Neural cell (in vitro differentiated cells): ENCODE measurements at regions not wholly inside any gene's neighbourhood (a gene's known extent, or its start where the extent isn't known, plus 50 kb on each side); places are given as distances from the start of the nearest gene placed in this dataset.

Experiments used
- H2AFZ ChIP-seq: fragments of 200-600, 300-800 bp; sonication (generic), shearing (Covaris generic); 2 replicates; pipeline ENCODE4 v1.6.0; 2014; ENCODE audit warnings: low read depth, mild to moderate bottlenecking, antibody characterized with exemption, low read length, moderate library complexity
- H3F3A ChIP-seq: fragments of 200-600 bp; shearing (Covaris generic); 2 replicates; pipeline ENCODE4 v1.6.1; 2016; ENCODE audit warnings: mild to moderate bottlenecking, moderate library complexity, mixed read lengths, antibody characterized with exemption, low read length; ENCODE audit not compliant: insufficient read depth, poor library complexity, severe bottlenecking
- H3K27ac ChIP-seq: fragments of 200-600, 300-800 bp; sonication (generic), shearing (Covaris generic); 2 replicates; pipeline ENCODE4 v1.5.1; 2014; ENCODE audit warnings: mild to moderate bottlenecking, low read length, moderate library complexity
- H3K27me3 ChIP-seq: fragments of 300-800, 200-600 bp; sonication (generic), shearing (Covaris generic); 2 replicates; pipeline ENCODE4 v1.6.0; 2014; ENCODE audit warnings: mild to moderate bottlenecking, low read depth, low read length, moderate library complexity; ENCODE audit not compliant: insufficient read depth
- H3K36me3 ChIP-seq: fragments of 300-800, 200-600 bp; sonication (generic), shearing (Covaris generic); 2 replicates; pipeline ENCODE4 v1.5.1; 2014; ENCODE audit warnings: mild to moderate bottlenecking, antibody characterized with exemption, low read length, moderate library complexity; ENCODE audit not compliant: insufficient read depth
- H3K4me2 ChIP-seq: fragments of 300-800, 200-600 bp; sonication (generic), shearing (Covaris generic); 2 replicates; pipeline ENCODE4 v1.6.0; 2014; ENCODE audit warnings: mild to moderate bottlenecking, low read length
- H3K4me3 ChIP-seq: fragments of 300-800, 200-600 bp; sonication (generic), shearing (Covaris generic); 2 replicates; pipeline ENCODE4 v1.5.1; 2014; ENCODE audit warnings: mild to moderate bottlenecking, low read length, moderate library complexity
- H3K79me2 ChIP-seq: fragments of 200-600 bp; shearing (Covaris generic); replicated peaks from 2 replicates; pipeline ENCODE4 v1.6.0; 2014; ENCODE audit warnings: mild to moderate bottlenecking, low read length, moderate library complexity; ENCODE audit not compliant: insufficient read depth
- H3K9ac ChIP-seq: fragments of 300-800, 200-600 bp; sonication (generic), shearing (Covaris generic); 2 replicates; pipeline ENCODE4 v1.6.1; 2016; ENCODE audit warnings: mild to moderate bottlenecking, low read length, mixed read lengths
- H3K9me2 ChIP-seq: fragments of 200-600 bp; shearing (Covaris generic); 2 replicates; pipeline ENCODE4 v1.6.1; 2016; ENCODE audit warnings: mild to moderate bottlenecking, low read length, mixed read lengths; ENCODE audit not compliant: insufficient read depth
- H3K9me3 ChIP-seq: fragments of 200-600, 300-800 bp; sonication (generic), shearing (Covaris generic); 2 replicates; pipeline ENCODE4 v1.6.1; 2016; ENCODE audit warnings: mild to moderate bottlenecking, mixed run types, low read length, moderate library complexity, mixed read lengths
- H4K20me1 ChIP-seq: fragments of 200-600 bp; shearing (Covaris generic); 2 replicates; pipeline ENCODE4 v1.6.1; 2016; ENCODE audit warnings: mild to moderate bottlenecking, mixed run types; ENCODE audit not compliant: insufficient read depth
- EP300 ChIP-seq: fragments of 450-650 bp; conservative IDR thresholded peaks from 2 replicates; pipeline ENCODE4 v1.6.1; 2014; ENCODE audit warnings: antibody characterized with exemption, mild to moderate bottlenecking, moderate library complexity; ENCODE audit not compliant: poor library complexity, severe bottlenecking
- EZH2 ChIP-seq: fragments of 200-600, 300-800 bp; shearing (Covaris generic), sonication (generic); IDR thresholded peaks from 2 replicates; pipeline ENCODE4 v1.6.1; 2014; ENCODE audit warnings: antibody characterized with exemption, low read length, borderline replicate concordance, mild to moderate bottlenecking; ENCODE audit not compliant: insufficient read depth, poor library complexity, severe bottlenecking
- MXI1 ChIP-seq: fragments of 450-650 bp; conservative IDR thresholded peaks from 2 replicates; pipeline ENCODE4 v1.6.1; 2014; ENCODE audit warnings: antibody characterized with exemption, mild to moderate bottlenecking; ENCODE audit not compliant: poor library complexity, severe bottlenecking
- POLR2AphosphoS5 ChIP-seq: IDR thresholded peaks from 2 replicates; pipeline ENCODE4 v1.6.1; 2012
- RAD21 ChIP-seq: fragments of 450-650 bp; conservative IDR thresholded peaks from 2 replicates; pipeline ENCODE4 v1.6.1; 2014; ENCODE audit warnings: antibody characterized with exemption, mild to moderate bottlenecking, moderate library complexity
- SMC3 ChIP-seq: fragments of 450-650 bp; conservative IDR thresholded peaks from 2 replicates; pipeline ENCODE4 v1.6.1; 2014; ENCODE audit warnings: antibody characterized with exemption, mild to moderate bottlenecking, moderate library complexity; ENCODE audit not compliant: poor library complexity
- TAF1 ChIP-seq: IDR thresholded peaks from 2 replicates; pipeline ENCODE4 v1.6.1; 2012; ENCODE audit warnings: low read depth
- TF ChIP-seq, protein P1 (sequence below): IDR thresholded peaks from 2 replicates; pipeline ENCODE4 v1.6.1; 2012; ENCODE audit warnings: borderline replicate concordance
- TF ChIP-seq, protein P2 (sequence below): fragments of 450-650 bp; IDR thresholded peaks from 2 replicates; pipeline ENCODE4 v1.5.1; 2014; ENCODE audit warnings: antibody characterized with exemption, mild to moderate bottlenecking, moderate library complexity; ENCODE audit not compliant: poor library complexity, severe bottlenecking

GRCh38 chr7:131610007-131610406 lies 53.6 kb upstream of the PODXL start:
- H3K9ac ChIP-seq: no peak overlapping the region
- H3K4me3 ChIP-seq: no peak overlapping the region
- H3K27me3 ChIP-seq: no peaks in the 10 kb centered on the region
- no peak overlapping the region for H3K27ac ChIP-seq
- H2AFZ ChIP-seq: no peak overlapping the region
- no peaks in the 10 kb centered on the region for H3F3A ChIP-seq
- no peaks in the 10 kb centered on the region for H3K79me2 ChIP-seq
- no peaks in the 10 kb centered on the region for H4K20me1 ChIP-seq
- TF ChIP-seq EZH2 (no peak), TAF1 (no peak), SMC3 (no peak), RAD21 (no peak), EP300 (no peak)
- TF ChIP-seq, protein P1, sequence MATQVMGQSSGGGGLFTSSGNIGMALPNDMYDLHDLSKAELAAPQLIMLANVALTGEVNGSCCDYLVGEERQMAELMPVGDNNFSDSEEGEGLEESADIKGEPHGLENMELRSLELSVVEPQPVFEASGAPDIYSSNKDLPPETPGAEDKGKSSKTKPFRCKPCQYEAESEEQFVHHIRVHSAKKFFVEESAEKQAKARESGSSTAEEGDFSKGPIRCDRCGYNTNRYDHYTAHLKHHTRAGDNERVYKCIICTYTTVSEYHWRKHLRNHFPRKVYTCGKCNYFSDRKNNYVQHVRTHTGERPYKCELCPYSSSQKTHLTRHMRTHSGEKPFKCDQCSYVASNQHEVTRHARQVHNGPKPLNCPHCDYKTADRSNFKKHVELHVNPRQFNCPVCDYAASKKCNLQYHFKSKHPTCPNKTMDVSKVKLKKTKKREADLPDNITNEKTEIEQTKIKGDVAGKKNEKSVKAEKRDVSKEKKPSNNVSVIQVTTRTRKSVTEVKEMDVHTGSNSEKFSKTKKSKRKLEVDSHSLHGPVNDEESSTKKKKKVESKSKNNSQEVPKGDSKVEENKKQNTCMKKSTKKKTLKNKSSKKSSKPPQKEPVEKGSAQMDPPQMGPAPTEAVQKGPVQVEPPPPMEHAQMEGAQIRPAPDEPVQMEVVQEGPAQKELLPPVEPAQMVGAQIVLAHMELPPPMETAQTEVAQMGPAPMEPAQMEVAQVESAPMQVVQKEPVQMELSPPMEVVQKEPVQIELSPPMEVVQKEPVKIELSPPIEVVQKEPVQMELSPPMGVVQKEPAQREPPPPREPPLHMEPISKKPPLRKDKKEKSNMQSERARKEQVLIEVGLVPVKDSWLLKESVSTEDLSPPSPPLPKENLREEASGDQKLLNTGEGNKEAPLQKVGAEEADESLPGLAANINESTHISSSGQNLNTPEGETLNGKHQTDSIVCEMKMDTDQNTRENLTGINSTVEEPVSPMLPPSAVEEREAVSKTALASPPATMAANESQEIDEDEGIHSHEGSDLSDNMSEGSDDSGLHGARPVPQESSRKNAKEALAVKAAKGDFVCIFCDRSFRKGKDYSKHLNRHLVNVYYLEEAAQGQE: no peak
- TF ChIP-seq, protein P2, sequence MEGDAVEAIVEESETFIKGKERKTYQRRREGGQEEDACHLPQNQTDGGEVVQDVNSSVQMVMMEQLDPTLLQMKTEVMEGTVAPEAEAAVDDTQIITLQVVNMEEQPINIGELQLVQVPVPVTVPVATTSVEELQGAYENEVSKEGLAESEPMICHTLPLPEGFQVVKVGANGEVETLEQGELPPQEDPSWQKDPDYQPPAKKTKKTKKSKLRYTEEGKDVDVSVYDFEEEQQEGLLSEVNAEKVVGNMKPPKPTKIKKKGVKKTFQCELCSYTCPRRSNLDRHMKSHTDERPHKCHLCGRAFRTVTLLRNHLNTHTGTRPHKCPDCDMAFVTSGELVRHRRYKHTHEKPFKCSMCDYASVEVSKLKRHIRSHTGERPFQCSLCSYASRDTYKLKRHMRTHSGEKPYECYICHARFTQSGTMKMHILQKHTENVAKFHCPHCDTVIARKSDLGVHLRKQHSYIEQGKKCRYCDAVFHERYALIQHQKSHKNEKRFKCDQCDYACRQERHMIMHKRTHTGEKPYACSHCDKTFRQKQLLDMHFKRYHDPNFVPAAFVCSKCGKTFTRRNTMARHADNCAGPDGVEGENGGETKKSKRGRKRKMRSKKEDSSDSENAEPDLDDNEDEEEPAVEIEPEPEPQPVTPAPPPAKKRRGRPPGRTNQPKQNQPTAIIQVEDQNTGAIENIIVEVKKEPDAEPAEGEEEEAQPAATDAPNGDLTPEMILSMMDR: no peak
- no peaks in the 10 kb centered on the region for H3K9me2 ChIP-seq
- no peaks in the 10 kb centered on the region for H3K36me3 ChIP-seq
- no peaks in the 10 kb centered on the region for H3K9me3 ChIP-seq
- no peak overlapping the region for H3K4me2 ChIP-seq

DNA sequence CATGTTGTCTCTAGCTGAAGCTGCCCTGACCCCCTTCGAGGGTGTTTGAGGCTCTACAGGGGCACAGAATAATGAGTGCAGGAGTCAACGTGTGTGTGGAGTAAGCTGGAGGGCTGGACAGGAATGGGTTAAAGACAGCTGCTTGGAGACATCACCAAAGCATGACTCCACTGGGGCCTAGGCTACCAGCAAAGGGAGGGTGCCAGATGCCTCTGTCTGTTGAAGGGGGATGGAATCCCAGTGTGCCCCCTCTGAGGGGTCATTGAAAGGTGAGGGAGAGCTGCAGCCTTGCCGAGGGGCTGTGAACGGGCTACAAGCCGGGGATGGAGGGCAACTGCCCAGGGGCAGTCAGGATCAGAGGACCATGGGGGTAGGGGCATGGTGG lies 51.7 kb upstream of the PODXL start:
- H3K36me3 ChIP-seq: no peaks in the 10 kb centered on the region
- H3F3A ChIP-seq: no peaks in the 10 kb centered on the region
- no peak overlapping the region for H3K4me2 ChIP-seq
- H3K27me3 ChIP-seq: no peaks in the 10 kb centered on the region
- H3K4me3 ChIP-seq: no peak overlapping the region
- no peak overlapping the region for H3K27ac ChIP-seq
- H3K79me2 ChIP-seq: no peaks in the 10 kb centered on the region
- H2AFZ ChIP-seq: no peak overlapping the region
- no peaks in the 10 kb centered on the region for H3K9me2 ChIP-seq
- no peaks in the 10 kb centered on the region for H4K20me1 ChIP-seq
- TF ChIP-seq EP300 (no peak), TAF1 (no peak), EZH2 (no peak), POLR2AphosphoS5 (no peak), SMC3 (no peak), RAD21 (no peak), MXI1 (no peak)
- TF ChIP-seq, protein P2: no peak
- TF ChIP-seq, protein P1: no peak
- no peaks in the 10 kb centered on the region for H3K9me3 ChIP-seq
- no peak overlapping the region for H3K9ac ChIP-seq
